HG03558 (cell line): ENCODE measurements at regions not wholly inside any gene's neighbourhood (a gene's known extent, or its start where the extent isn't known, plus 50 kb on each side); places are given as distances from the start of the nearest gene placed in this dataset.
"Not testable (repeated sequence)": the region's sequence is repeated elsewhere in the genome, so short reads cannot be mapped to it uniquely, and the experiment has no call there.

Source experiments
- ATAC-seq: cut with Tn5 transposase; IDR thresholded peaks from one replicate; pipeline ENCODE4 v1.9.1; 2021; ENCODE audit warnings: moderate number of reproducible peaks; ENCODE audit not compliant: unreplicated experiment; ENCODE audit errors: extremely low read depth

DNA sequence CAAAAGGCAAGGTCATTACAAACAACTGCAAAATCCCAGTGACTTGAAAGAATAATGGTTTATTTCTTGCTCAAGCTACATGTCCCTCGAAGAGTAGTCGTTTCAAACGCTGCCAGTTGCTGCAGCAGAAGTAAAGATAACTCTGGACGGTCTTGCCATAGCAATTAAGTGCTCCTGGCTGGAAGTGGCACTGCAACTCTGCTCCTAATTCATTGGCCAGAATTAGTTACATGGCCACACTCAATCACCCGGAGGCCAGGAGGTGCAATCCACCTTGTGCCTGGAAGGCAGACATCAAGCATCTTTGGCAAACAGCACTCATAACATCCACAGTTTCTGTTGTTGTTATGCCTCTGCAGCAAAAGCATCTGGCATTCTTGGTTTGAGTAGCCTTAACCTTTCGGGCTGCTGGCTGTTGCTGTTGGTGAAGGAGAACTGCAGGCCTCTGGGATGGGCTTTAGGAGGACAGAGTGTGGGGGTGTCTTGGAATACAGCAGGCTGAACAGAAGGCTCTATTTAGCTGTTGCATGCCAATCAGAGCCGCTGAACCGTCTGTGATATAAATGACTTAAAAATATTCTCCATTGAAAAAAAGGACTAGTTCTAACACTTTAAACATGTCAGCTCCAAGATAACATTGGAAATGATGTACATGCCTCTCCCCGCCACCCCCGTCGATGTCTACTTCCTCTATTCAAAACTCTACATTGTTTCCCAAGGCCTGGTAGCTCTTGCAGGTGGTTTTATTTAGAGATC lies 123.5 kb upstream of the DYRK2 start:
- no peak for ATAC-seq

DNA sequence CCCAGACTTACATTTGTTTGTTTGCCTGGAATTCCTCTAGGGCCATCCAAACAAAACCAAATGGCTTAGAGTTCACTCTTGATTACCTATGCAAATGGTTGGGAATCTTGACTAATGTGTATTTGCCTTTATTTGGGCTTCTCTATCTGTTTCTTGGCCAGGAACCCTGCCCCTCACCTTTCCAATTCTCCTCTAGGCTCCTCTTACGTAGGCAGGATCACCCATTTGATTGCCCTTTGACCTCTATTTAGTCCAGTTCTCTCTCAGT lies 123.0 kb upstream of the DYRK2 start:
- no peak for ATAC-seq

DNA sequence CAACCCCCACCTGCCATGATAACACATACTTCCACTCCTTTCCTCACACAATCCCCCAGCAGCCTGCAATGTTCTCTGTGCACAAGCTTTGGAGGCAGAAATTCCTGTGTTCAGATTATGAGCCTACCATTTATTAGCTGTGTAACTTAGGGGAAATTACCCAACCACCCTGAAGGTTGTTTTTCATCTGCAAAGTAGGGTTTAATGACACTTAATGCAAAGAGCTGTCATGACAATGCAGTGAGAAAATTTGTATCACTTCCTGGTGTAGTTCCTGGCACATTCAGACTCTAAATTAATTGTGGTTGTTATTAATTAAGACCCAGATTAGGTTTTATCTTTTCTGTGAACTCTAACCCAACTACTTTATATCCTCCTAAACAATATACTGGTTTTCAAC lies 122.4 kb upstream of the DYRK2 start:
- ATAC-seq: no peak

DNA sequence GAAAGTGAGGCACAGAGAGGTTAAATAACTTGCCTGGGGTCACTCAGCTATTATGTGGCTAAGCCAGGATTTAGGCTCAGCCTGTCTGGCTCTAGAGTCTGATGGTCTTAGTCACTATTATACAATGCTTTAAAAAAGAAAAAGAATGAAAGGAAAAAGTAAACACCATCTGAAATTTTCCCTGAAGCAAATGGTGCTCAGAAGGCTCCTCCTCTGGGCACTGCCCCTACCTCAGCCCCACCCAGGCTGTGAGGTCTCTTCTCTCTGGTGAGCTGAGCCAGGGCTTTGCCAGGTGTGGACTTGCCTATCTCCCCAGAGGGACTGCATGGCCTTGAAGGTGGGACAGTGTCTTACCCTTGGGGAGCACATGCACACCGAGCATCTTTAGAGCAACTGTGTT lies 117.5 kb upstream of the DYRK2 start:
- ATAC-seq: no peak

DNA sequence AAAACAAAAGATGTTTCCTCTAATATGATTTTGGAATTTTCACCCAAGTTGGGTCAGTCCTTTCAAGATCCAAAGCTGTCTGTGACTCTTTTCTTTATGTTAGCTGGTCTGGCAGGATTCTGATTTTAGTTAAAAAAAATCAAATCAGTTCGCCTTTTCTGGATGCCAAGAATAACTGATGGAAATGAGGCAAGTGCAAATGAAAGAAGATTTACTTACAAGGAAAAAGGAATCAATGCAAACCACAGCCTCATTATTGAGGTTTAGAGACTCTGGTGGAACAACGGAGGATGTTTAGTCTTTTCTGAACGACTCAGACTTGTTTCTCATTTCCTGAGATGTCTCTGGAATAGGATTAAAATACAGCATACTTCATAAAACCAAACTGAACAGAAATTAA lies 117.0 kb upstream of the DYRK2 start:
- ATAC-seq: no peak

DNA sequence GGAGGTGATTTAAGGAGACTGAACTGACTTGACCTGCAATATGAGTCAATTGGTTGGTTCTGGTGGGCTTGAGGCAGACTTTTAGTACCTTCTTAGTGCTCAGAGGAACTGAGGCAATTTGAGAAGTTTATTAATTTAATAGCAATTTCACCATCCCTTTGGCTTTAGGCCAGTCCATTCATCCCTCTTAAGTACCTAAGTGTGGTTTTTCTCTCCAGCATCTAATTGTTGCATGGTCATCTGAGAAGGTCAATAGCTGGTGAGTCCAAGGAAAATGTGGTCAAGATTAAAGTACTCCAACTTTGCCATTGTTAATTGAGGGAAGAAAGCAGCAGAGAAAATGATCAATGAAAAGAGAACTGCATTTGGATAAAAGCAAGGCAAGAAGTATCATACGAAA lies 115.4 kb upstream of the DYRK2 start:
- no peak for ATAC-seq

DNA sequence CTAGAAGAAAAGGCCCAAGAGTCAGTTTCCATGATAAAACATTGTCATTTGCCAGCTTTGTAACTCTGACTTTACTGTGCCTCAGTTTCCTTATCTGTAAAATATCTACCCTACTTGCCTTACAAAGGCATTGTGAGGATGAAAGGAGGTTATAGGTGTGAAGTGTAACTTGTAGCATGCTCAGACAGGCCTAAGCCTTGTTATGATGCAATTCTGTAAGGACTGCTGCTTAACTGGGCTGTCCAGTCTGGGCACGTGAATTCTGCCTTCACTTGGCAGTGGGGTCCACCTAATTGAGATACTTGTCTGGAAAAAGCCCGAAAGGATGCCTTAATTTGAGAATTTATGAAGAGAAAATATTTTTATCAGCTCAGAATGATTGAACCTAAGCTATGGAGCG lies 114.5 kb upstream of the DYRK2 start:
- ATAC-seq: no peak

DNA sequence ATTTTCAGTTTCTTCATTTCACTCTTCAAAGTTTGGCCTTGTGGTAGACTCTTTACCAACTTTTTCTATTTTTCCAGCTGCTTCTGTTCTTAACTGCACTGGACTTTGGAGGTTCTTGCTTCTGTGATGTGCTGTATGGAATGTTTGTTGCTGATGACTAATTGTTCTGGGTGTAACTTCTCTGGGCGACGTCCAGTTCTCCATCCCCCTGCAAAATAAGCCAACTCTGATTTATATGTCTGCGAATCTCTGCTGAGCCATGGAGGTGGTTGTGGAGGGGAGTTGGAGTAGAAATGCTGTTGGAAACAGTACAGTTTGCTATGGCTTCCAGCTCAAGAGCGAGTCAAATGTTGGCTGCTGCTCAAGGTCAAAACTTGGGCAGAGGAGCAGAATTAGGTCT lies 113.9 kb upstream of the DYRK2 start:
- ATAC-seq: no peak

DNA sequence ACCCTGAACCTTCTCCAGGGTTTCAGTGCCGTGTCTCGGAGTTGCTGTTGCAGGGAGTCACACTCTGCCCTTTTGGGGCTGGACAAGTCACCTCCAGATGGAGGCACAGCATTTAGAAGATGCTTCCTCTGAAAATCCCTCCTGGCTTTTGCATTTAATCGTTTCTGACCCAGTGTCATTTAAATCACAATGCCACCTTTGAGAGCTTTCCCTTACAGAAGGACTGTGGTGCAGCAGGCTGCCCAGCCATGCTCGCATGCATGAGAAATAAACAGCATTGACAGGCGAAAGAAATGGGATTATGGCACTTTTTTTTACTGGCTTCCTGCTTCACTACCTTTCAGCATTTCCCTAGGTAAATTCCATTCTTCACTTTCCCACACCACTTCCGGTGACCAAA lies 113.4 kb upstream of the DYRK2 start:
- no peak for ATAC-seq

DNA sequence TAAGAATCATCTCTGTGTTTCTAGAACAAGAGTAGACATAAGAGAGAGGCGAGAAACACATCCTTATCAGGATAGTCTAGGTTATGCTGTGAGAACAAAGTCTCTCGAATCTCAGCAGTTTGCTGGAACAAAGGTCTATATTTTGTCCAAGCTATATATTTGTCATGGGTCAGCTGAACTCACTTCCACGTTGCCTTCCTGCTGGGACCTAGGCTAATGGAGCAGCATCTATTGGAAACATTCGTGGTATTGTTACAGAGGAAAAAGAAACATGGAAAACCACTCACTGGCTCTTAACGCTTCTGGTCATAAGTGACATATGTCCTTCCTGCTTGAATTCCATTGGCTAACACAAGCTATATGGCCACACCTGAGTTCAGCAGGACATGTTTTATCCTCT lies 112.6 kb upstream of the DYRK2 start:
- no peak for ATAC-seq

DNA sequence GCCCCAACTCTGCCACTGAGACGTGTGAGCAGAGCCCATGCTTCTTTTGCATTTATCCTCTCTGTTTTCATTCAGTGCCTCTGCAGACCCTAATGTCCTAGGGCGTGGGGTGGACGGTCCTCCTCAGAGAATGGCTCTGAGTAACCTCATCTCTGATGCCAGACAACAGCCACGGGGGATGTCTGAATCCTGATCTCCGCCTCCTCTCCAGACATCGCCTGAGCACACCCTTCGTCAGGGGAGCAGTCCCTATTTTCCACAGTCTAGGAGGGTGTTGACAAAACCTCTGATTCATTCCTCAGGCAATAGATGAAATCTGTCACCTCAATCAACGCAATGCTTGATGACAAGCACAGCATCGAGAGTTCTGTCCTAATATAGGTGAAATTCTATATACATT lies 109.2 kb upstream of the DYRK2 start:
- no peak for ATAC-seq

DNA sequence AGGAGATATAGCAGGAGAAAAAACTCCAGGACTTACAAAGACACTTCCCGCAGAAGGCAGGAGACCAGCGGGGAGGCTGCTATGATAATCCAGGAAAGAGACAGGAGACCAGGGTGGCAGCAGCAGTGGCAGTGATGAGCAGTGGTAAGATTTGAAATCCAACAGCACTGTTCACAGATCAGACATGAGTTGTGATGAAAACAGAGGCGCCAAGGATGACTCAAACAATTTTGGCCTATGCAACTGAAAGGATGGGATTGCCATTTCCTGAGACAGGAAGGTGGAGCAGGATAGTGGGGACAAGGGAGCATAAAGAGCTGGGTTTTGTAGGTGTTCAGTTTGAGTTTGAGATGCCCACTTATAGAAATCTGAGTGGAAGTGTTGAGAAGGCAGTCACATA lies 108.6 kb upstream of the DYRK2 start:
- ATAC-seq: no peak

DNA sequence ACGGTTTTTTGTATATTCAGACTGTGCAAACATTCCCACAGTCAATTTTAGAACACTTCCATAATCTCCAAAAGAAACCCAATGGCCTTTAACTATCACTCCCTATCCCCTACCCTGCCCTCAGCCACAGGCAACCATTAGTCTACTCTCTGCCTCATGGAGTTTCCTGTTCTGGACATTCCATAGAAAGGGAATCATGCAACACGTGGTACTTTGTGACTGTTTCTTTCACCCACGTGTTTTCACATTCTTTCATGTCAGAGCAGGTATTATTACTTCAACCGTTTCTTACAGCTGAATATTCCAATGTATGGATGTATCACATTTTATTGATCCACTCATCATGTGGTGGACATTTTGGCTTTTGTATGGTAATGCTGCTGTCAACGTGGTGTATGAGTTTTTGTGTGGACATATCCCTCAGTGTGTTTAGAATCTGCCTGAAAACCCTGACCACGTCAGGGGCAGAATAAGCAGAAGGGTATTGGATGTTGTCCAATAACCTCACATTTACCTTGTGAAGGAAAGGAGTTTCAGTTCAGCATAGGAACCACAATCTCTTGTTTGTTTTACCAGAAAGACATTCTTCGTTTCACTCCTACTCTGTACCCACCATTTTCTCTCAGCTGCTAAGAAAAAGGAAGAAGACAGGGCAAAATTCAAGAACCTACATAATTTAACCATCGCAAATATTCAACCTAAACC lies 107.5 kb upstream of the DYRK2 start:
- peak; percentile 62 for ATAC-seq

DNA sequence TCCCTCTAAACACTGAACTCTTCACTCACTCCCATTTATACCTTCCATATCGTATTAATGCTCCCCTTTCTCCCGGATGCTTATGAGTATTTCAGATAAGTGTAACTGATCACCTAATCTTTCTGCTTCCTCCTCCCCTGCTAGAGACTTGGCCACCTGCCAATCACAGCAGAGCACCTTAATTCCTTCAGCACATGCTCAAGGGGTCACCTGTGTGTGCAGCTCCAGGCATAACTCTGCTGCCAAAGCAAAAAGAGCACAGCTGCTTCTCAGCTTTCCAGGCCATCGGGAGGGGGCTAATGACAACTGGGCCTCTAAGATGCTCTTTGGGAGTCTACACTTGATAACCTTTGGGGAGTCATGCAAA lies 106.9 kb upstream of the DYRK2 start:
- ATAC-seq: no peak

DNA sequence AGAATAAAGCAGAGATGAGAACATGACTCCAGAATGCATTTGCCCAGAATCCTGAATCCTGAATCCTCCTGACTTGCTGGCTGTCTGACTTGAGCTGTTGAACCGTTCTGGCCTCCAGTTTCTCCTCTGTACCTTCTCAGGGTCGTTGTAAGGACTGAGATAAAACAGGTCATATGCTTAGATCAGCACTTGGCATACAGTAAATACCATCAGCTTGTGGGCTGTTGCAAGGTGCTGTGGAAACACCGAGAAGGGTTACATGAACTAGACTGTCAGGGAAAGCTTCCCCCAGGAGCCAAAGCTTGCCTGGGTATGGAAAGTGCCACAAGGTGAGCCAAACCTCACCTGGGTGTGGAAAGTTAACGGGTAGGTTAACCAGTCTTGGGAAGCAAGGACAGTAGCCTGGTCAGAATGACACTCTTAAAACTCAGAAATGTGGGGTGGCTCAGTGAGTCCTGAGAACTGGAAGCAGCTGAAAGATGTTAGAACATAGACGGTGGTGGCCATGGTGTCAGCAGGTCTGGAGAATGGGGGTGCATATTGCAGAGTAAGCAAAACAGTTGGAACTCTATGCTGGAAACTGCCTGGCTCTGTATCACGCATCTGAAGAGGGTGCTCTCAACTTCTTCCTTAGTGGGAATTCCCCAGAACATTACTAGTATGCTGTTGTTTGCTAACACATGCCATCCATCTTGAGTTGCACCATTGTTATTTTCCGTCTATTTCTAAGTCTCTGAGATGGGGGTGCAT lies 105.3 kb upstream of the DYRK2 start:
- no peak for ATAC-seq

DNA sequence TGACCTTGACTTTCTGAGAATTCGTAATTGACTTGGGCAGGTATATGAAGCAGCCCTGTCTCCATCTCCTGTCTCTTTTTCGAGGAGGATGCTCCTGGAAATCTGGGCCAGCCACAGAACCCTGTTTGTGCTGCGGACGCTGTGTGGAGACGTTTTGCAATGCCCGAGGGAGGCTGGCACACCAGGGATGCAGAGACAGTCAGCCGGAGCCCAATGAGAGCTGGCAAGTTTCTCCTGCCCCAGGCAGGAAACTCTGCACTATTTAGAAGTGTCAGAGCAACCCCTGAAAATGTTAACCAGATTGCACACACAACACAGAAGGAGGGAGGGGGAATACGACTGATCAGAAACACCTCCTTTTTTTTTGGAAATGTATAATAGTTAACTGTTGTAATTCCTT lies 103.2 kb upstream of the DYRK2 start:
- no peak for ATAC-seq

DNA sequence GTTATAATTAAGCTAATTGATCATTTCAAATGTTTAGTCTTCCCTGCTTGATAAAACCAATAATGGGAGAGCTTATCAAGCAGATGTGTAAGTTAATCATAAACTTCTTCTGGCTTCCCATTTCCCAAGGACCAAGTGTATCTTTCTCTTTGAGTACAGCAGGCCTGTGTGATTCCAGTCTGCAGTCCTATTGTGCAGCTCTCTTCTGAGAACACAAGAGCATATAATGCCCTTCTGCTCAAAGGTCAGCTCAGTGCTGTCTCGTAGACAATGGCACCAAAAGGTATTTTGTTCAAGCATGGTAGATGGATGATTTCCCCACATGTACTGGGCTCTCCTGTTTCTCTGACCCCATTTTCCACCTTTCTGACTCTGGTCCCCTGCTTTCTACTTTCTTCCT lies 101.8 kb upstream of the DYRK2 start:
- ATAC-seq: no peak

DNA sequence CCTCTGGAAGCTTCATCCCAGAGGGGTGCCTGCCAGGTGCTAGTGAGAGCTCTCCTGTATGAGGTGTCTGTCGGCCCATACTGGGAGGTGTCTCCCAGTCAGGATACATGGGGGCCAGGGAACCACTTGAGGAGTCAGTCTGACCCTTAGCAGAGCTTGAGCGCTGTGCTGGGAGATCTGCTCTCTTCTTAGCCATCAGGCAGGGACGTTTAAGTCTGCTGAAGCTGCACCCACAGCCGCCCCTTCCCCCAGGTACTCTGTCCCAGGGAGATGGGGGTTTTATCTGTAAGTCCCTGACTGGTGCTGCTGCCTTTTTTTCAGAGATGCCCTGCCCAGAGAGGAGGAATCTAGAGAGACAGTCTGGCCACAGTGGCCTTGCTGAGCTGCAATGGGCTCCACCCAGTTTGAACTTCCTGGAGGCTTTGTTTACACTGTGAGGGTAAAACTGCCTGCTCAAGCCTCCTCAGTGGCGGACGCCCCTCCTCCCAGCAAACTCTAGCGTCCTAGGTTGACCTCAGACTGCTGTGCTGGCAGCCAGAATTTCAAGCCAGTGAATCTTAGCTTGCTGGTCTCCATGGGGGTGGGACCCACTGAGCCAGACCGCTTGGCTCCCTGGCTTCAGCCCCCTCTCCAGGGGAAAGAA lies 93.3 kb upstream of the DYRK2 start:
- not testable (repeated sequence) for ATAC-seq

DNA sequence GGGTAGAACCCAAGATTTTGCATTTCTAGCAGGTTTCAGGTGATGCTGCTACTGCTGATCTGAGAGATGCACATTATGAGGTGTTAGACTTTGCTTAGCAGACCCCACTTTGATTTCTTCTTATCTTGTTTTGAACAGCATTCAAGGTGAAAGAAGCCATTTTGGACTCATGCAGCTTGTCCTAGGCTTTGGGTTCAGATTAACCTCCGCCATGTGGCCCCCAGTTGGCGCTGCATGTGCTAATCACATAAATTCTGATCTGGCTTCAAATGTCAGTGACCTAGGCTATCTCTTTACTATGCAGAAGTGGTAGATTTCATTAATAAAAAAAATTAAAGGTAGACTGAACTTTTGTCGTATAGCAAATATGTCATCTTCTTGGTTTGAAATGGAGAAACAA lies 89.8 kb upstream of the DYRK2 start:
- no peak for ATAC-seq

DNA sequence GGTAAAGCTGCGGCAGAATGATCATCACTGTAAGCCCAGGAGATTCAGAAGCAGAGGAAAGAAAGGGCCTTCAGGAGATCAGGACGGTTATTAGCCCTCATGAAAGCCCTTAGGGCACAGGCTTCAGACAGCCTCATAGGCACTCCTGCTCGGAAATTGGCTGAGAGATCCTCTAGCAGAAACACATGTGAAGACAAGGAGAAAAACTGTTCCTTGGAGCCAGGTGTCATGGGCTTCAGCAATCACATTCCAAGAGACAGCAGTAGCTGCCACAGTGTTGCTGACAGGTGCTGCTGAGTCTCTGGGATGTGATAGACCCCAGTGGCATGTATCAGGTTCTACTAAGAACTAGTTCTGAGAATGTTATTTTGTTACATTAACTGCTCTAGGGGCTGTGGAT lies 88.8 kb upstream of the DYRK2 start:
- ATAC-seq: no peak

DNA sequence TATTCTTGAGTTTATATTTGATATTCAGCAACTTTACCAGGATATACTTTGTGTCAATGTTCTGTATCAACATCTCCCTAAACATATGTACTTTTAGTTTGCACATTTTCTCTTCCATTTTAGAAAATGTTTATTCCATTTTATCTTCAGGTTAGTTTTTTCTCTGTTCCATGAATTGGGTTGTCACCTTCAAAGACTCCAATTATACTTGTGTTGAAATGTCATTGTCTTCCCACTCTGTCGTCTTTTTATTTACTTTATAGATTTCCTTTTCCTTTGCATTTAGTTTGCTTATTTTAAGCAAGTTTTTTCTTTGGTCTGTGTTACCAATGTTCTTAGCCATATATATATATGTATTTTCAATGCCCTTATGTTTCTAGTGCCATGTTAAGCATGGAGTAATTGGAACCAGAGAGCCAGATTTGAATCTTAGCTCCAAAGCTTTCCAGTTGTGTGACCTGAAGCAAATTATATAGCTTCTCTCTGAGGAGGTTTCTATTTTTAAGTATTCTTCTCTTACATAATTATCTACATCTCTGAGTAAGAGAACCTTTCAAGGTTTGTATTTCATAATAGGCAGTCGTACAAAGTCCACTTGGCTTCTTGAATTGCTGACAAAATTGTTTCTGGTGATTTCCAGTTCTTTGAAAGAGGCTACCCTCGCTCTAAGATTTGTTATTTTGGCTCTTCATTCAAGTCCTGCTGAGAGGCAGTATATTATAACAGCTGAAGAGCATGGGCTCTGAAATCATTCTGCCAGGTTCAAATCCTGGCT lies 85.8 kb upstream of the DYRK2 start:
- no peak for ATAC-seq
